Omental fat pad (tissue), 3 donors: ENCODE measurements at regions not wholly inside any gene's neighbourhood (a gene's known extent, or its start where the extent isn't known, plus 50 kb on each side); places are given as distances from the start of the nearest gene placed in this dataset.

ENCODE experiments used
- ATAC-seq: fragments of 150-250 bp; one replicate; pipeline ENCODE4 v1.9.1; 2016; ENCODE audit warnings: mild to moderate bottlenecking, moderate library complexity; ENCODE audit not compliant: low FRiP score
- DNase-seq: peaks from one replicate; pipeline ENCODE4 v3.0.0-alpha.2; 2019; ENCODE audit warnings: low spot score
- TF ChIP-seq, protein P1 (sequence below), 3 donors: fragments of 450-650 bp; IDR thresholded peaks; one replicate each; pipeline ENCODE4 v1.5.1; 2016 to 2017; ENCODE audit warnings: antibody characterized with exemption in 3 of 3, mild to moderate bottlenecking in 3 of 3, moderate library complexity in 2 of 3

DNA sequence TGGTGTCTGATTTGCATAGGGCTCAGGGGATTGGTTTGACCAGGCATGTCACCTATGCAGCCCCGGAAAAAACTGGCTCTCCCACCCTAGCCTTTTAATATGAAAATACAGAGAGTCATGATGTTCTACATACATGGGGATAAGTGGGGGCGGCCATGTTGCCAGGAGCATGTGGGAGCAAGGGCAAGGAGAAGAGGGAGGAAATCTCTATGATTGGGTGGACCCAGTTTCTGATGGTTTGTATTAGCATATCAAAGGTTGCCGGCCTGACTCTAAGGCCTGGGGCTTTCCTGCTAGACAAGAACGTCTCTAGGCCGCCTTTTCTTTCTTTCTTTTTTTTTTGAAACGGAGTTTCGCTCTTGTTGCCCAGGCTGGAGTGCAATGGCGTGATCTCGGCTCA lies 123.4 kb upstream of the CPSF6 start:
- no peak for ATAC-seq
- no peak for DNase-seq
- TF ChIP-seq, protein P1, sequence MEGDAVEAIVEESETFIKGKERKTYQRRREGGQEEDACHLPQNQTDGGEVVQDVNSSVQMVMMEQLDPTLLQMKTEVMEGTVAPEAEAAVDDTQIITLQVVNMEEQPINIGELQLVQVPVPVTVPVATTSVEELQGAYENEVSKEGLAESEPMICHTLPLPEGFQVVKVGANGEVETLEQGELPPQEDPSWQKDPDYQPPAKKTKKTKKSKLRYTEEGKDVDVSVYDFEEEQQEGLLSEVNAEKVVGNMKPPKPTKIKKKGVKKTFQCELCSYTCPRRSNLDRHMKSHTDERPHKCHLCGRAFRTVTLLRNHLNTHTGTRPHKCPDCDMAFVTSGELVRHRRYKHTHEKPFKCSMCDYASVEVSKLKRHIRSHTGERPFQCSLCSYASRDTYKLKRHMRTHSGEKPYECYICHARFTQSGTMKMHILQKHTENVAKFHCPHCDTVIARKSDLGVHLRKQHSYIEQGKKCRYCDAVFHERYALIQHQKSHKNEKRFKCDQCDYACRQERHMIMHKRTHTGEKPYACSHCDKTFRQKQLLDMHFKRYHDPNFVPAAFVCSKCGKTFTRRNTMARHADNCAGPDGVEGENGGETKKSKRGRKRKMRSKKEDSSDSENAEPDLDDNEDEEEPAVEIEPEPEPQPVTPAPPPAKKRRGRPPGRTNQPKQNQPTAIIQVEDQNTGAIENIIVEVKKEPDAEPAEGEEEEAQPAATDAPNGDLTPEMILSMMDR (IDR thresholded peaks at IDR 0.05), result no peak

DNA sequence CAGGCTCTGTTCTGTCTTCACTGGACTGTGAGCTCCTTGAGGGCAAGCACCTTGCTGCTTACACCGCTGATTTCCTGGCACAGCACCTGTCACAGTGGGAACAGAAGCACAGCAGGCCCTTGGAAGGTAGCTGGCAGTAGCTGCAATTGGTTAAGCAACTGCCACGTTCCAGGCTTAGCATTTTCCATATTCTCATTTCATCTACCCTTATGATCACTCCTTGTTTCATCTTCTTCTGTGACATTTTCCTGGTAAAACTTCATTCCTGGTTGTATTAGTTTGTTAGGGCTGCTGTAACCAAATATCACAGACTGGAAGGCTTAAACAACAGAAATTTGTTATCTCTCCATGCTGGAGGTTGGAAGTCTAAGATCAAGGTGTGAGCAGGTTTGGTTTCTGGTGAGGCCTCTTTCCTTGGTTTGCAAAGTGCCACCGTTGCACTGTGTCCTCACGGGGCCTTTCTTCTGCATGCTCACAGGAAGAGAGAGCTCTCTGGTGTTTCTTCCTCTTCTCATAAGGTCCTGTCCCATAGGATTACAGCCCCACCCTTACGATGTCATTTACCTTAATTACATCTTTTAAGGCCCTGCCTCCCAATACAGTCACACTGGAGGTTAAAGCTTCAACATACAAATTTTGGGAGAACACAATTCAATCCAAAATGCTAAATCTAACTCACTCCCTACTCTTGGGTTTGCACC lies 121.7 kb upstream of the CPSF6 start:
- DNase-seq (no peak), ATAC-seq (no peak)
- TF ChIP-seq, protein P1 (IDR thresholded peaks at IDR 0.05), result no peak

DNA sequence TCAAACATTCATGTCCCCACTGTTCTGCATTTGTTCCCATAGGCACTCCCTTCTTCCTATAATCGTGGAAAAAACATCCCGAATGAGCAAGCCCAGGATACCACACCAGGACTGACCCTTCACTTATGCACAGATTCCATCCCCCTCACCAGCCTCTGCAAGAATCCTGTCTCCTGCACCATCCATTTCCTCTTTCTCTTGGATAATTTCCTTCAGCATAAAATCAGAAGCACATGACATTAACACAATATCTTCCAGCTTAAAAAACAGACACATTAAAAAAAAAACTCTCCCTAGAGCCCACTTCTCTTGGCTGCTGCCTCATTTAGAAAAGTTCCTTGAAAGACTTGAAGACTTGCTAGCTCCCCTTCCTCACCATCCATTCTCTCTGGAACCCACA lies 120.9 kb upstream of the CPSF6 start:
- DNase-seq (no peak), ATAC-seq (no peak)
- TF ChIP-seq, protein P1 (IDR thresholded peaks at IDR 0.05), result no peak

DNA sequence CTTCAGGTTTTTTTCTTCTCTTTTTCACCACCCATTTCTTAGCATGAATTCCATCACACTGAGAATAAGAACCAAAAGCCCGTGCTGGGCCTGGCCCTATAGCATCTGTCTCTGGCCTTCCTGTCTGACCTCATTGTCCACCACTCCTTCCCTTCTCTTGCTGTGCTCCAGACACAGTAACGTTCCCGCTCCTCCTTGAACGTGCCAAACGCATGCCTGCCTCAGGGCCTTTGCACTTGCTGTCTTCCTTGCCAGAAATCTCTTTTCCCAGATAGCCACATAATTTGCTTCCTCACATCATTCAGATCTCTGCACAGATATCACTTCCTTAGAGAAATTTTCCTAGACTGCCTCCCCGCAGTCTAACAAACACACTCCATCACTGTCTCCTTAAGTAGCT lies 119.6 kb upstream of the CPSF6 start:
- DNase-seq (no peak), ATAC-seq (no peak)
- TF ChIP-seq, protein P1 (IDR thresholded peaks at IDR 0.05), result no peak

DNA sequence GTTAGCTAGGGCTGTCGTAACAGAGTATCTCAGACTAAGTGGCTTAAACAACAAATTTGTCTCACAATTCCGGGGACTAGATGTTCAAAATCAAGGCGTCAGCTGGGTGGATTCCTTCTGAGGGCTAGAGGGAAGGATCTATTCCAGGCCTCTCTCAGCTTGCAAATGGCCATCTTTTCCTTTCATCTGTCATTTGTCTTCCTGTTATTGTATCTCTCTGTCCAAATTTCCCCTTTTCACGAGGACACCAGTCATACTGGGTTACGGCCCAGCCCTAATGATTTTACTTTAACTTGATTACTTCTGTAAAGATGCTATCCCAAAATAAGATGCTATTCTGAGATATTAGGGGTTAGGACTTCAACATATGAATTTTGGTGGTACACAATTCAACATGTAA lies 119.0 kb upstream of the CPSF6 start:
- no peak for DNase-seq
- ATAC-seq, result no peak
- TF ChIP-seq, protein P1 (IDR thresholded peaks at IDR 0.05), result no peak

DNA sequence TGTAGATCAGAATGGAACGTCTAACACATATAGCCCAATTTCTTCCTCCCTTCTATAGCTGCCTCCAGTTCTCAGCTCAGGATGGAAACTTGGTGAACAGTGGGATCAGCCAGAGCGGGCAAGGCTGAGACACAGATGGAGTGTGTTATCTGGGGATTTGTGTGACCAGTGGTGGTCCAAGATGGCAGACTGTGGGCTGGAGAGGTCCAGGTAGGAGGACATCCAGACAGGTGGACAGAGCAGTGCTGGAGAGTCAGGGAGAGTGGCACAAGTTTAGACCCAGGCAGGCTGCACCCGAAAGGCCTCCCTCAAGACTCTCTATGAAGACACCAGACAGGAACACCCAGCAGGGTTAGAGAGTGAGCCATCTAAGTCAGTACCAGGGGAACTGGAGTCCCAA lies 116.1 kb upstream of the CPSF6 start:
- DNase-seq (no peak), ATAC-seq (no peak)
- TF ChIP-seq, protein P1 (IDR thresholded peaks at IDR 0.05), result no peak

DNA sequence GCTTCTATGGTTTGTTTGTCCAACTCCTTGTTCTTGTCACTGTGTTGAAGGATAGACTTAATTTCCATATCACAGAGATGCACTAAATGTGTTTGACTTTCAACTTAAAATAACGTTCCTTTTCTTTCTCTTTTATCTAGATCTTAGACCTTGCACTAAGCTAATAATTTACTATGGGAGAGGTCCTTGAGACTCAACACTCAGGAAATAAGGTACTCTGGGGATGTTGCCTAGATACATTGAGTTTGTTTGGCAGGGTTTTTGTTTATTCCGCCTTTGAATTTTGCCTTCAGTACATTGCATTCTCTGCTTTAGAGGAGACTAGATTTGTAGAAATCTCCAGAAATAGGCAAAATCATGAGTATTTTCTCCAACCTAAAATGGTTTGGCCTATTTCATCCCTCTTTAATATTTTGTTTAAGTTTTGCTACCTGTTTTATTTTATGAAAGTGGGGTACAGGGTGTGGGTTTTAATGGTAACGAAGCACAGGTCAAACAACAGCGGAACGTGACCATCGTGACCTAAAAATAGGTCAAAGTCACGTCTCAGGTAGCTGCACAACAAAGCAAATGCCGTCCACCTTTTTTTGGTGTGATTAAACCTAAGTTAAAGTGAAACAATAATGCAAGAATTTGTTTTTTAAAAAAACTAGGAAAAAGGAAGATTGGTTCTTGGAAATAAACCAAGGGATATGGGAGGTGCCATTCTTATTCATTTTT lies 115.3 kb upstream of the CPSF6 start:
- DNase-seq, result no peak
- no peak for ATAC-seq
- TF ChIP-seq, protein P1 (IDR thresholded peaks at IDR 0.05), result no peak
